Vagina (tissue), 2 donors: ENCODE measurements at regions not wholly inside any gene's neighbourhood (a gene's known extent, or its start where the extent isn't known, plus 50 kb on each side); places are given as distances from the start of the nearest gene placed in this dataset.

Source experiments
- DNase-seq, 2 donors: peaks; one replicate each; pipeline ENCODE4 v3.0.0-alpha.2; 2017; ENCODE audit errors: extremely low spot score in 2 of 2
- H3K27ac ChIP-seq: fragments of 200-600 bp; sonication (generic); one replicate; pipeline ENCODE4 v1.5.1; 2019
- H3K27me3 ChIP-seq: fragments of 200-600 bp; sonication (generic); one replicate; pipeline ENCODE4 v1.5.1; 2019
- H3K36me3 ChIP-seq, 2 donors: fragments of 200-600 bp; sonication (generic); one replicate each; pipeline ENCODE4 v1.5.1; 2017 to 2019
- H3K4me1 ChIP-seq: fragments of 200-600 bp; sonication (generic); one replicate; pipeline ENCODE4 v1.5.1; 2019
- H3K4me3 ChIP-seq, 2 donors: fragments of 200-600 bp; sonication (generic); 1 replicate in 1 of 2; 2 replicates in 1 of 2; pipeline ENCODE4 v1.5.1; 2016 to 2019
- H3K9me3 ChIP-seq: fragments of 200-600 bp; sonication (generic); one replicate; pipeline ENCODE4 v1.5.1; 2019
- POLR2A ChIP-seq, 2 donors: fragments of 450-650 bp; IDR thresholded peaks; one replicate each; pipeline ENCODE4 v1.6.1; 2017; ENCODE audit warnings: antibody characterized with exemption in 2 of 2, mild to moderate bottlenecking in 2 of 2, moderate library complexity in 2 of 2
- POLR2AphosphoS5 ChIP-seq, 2 donors: sonication (generic); formaldehyde crosslinking; IDR thresholded peaks; one replicate each; pipeline ENCODE4 v1.9.0; 2017; ENCODE audit warnings: antibody characterized with exemption in 2 of 2, mild to moderate bottlenecking in 2 of 2, low read depth in 1 of 2; ENCODE audit not compliant: insufficient read depth in 1 of 2
- intact Hi-C: fragments of 100-400 bp; cut with DNase I; formaldehyde crosslinking; loops from one replicate; pipeline ENCODE4 v1.15.1; 2023
- TF ChIP-seq, protein P1 (sequence below), 3 experiments: fragments of 450-650 bp in 2 of 3; fragments of 200-600 bp in 1 of 3; sonication (generic) in 1 of 3; IDR thresholded peaks; one replicate each; pipeline ENCODE4 v1.5.1; 2017 to 2019; ENCODE audit warnings: antibody characterized with exemption in 3 of 3, mild to moderate bottlenecking in 2 of 3, moderate library complexity in 2 of 3

DNA sequence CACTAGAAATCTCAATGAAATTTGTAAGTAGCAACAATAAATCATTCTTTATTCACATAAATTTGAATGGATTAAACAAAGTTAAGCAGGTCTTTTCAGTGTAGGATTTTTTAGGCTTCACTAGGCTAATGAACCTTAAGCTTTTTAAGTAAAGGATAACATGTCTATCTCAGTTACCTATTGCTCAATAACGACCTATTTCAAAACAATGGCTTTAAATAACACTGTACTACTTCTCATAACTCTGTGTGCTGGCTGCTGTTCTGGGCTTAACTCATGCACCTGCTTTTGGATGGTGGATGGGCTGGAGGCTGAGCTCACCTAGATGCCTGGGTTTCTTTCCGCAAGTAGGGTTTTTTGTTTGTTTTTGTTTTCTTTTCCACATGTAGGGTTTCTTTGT lies 495.0 kb upstream of the SLIT2 start:
- Histone ChIP-seq H3K9me3 (no peaks in the 10 kb centered on the region), H3K27me3 (no peaks in the 10 kb centered on the region), H3K4me3 (no peak overlapping the region), H3K4me1 (no peaks in the 10 kb centered on the region), H3K27ac (no peak overlapping the region), H3K36me3 (no peaks in the 10 kb centered on the region)
- TF ChIP-seq POLR2A (IDR thresholded peaks at IDR 0.05) = no peak
- TF ChIP-seq POLR2AphosphoS5 (IDR thresholded peaks at IDR 0.05; ENCODE audit: insufficient read depth in 1 of 2, low read depth in 1 of 2) = no peak
- TF ChIP-seq, protein P1, sequence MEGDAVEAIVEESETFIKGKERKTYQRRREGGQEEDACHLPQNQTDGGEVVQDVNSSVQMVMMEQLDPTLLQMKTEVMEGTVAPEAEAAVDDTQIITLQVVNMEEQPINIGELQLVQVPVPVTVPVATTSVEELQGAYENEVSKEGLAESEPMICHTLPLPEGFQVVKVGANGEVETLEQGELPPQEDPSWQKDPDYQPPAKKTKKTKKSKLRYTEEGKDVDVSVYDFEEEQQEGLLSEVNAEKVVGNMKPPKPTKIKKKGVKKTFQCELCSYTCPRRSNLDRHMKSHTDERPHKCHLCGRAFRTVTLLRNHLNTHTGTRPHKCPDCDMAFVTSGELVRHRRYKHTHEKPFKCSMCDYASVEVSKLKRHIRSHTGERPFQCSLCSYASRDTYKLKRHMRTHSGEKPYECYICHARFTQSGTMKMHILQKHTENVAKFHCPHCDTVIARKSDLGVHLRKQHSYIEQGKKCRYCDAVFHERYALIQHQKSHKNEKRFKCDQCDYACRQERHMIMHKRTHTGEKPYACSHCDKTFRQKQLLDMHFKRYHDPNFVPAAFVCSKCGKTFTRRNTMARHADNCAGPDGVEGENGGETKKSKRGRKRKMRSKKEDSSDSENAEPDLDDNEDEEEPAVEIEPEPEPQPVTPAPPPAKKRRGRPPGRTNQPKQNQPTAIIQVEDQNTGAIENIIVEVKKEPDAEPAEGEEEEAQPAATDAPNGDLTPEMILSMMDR (IDR thresholded peaks at IDR 0.05) = no peak
- DNase-seq = no peak
- intact Hi-C loops = no loop called here

DNA sequence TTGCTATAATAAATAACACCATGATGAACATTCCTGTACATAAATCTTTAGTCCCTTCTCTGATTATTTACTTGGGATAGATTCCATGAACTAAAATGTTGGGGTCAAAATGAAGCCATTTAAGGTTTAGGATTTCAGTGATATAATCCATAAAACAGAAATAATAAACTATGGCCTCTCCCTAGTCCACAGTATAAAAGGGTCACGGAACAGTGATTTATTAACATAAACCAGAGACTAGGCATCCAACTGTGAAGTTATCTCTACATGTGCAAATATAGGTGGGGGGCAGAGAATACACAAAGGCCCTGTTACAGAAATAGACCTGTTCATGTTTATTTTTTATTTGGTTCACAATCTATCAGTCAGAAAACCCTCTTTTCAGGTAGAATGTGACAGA lies 499.1 kb upstream of the SLIT2 start:
- H3K4me1 ChIP-seq = no peaks in the 10 kb centered on the region
- no peak overlapping the region for H3K4me3 ChIP-seq
- H3K27me3 ChIP-seq = no peaks in the 10 kb centered on the region
- TF ChIP-seq, protein P1 (IDR thresholded peaks at IDR 0.05) = no peak
- TF ChIP-seq POLR2A (IDR thresholded peaks at IDR 0.05) (no peak), POLR2AphosphoS5 (IDR thresholded peaks at IDR 0.05; ENCODE audit: insufficient read depth in 1 of 2, low read depth in 1 of 2) (no peak)
- intact Hi-C loops = no loop called here
- DNase-seq = no peak
- no peaks in the 10 kb centered on the region for H3K36me3 ChIP-seq
- H3K9me3 ChIP-seq = no peaks in the 10 kb centered on the region
- H3K27ac ChIP-seq = no peak overlapping the region

GRCh38 chr4:19748519-19749479 lies 502.9 kb upstream of the SLIT2 start:
- Histone ChIP-seq H3K27ac (no peak overlapping the region), H3K9me3 (no peaks in the 10 kb centered on the region), H3K4me1 (no peaks in the 10 kb centered on the region), H3K4me3 (no peak overlapping the region), H3K27me3 (no peaks in the 10 kb centered on the region), H3K36me3 (no peaks in the 10 kb centered on the region)
- intact Hi-C loops = no loop called here
- DNase-seq = no peak
- TF ChIP-seq POLR2AphosphoS5 (IDR thresholded peaks at IDR 0.05; ENCODE audit: insufficient read depth in 1 of 2, low read depth in 1 of 2) (peak in 1 of 2 donors; percentile 19), POLR2A (IDR thresholded peaks at IDR 0.05) (no peak)
- TF ChIP-seq, protein P1 (IDR thresholded peaks at IDR 0.05) = no peak

GRCh38 chr4:19746377-19746776 lies 505.3 kb upstream of the SLIT2 start:
- TF ChIP-seq POLR2A (IDR thresholded peaks at IDR 0.05) (no peak), POLR2AphosphoS5 (IDR thresholded peaks at IDR 0.05; ENCODE audit: insufficient read depth in 1 of 2, low read depth in 1 of 2) (no peak)
- TF ChIP-seq, protein P1 (IDR thresholded peaks at IDR 0.05) = no peak
- H3K4me1 ChIP-seq = no peaks in the 10 kb centered on the region
- H3K4me3 ChIP-seq = no peak overlapping the region
- H3K36me3 ChIP-seq = no peaks in the 10 kb centered on the region
- no peaks in the 10 kb centered on the region for H3K27me3 ChIP-seq
- H3K27ac ChIP-seq = no peak overlapping the region
- H3K9me3 ChIP-seq = no peaks in the 10 kb centered on the region
- intact Hi-C loops = no loop called here
- no peak for DNase-seq

DNA sequence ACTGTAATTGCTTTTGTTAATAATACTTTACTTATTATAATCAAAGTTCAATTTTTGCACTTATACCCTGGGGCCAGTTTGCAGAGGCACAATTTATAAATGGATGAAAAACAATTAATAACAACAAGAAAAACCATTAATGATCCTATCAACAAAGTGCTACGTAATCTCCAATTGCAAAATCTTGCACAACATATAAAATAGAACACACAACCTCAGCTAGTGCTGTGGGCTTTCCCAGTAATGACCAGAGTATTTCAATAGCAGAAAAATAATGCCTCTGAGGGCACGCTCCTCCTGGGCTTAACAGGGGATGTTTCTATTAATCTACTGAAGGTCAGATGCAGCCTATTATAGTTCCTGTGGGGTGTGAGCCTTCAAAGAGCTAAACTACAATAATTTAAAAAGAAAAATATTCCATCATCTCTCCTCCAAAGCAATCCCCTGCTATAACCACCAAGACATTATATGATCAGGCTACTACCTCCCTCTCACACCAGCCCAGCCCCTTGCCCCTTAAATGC lies 508.5 kb upstream of the SLIT2 start:
- no peaks in the 10 kb centered on the region for H3K9me3 ChIP-seq
- H3K4me3 ChIP-seq = no peak overlapping the region
- intact Hi-C loops = no loop called here
- H3K4me1 ChIP-seq = no peaks in the 10 kb centered on the region
- TF ChIP-seq POLR2AphosphoS5 (IDR thresholded peaks at IDR 0.05; ENCODE audit: insufficient read depth in 1 of 2, low read depth in 1 of 2) = no peak
- TF ChIP-seq POLR2A (IDR thresholded peaks at IDR 0.05) = no peak
- TF ChIP-seq, protein P1 (IDR thresholded peaks at IDR 0.05) = no peak
- H3K27ac ChIP-seq = no peak overlapping the region
- no peak for DNase-seq
- H3K27me3 ChIP-seq = no peaks in the 10 kb centered on the region
- no peaks in the 10 kb centered on the region for H3K36me3 ChIP-seq
